Urothelium cell line (cell line): ENCODE measurements at regions not wholly inside any gene's neighbourhood (a gene's known extent, or its start where the extent isn't known, plus 50 kb on each side); places are given as distances from the start of the nearest gene placed in this dataset.

Experiments used
- DNase-seq: peaks from one replicate; pipeline ENCODE4 v3.0.0; 2011; ENCODE audit warnings: low spot score, mixed read lengths
- FAIRE-seq: peaks from 2 replicates; lab custom pipeline; 2011; peaks lifted over from hg19 to GRCh38; lab: Jason Lieb, UNC

GRCh38 chr3:102595057-102595456 is 160.2 kb downstream of the ZPLD1 start:
- FAIRE-seq (no peak), DNase-seq (no peak)

- FAIRE-seq (no peak), DNase-seq (no peak)
Observed at GRCh38 chr3:102599819-102600576, 165.2 kb downstream of the ZPLD1 start.

- no peak for DNase-seq
- FAIRE-seq: peak; percentile 30
Observed at GRCh38 chr3:102605153-102605552, 170.3 kb downstream of the ZPLD1 start.

- DNase-seq: no peak
- no peak for FAIRE-seq
Observed at GRCh38 chr3:102608875-102609274, 174.1 kb downstream of the ZPLD1 start.

GRCh38 chr3:102614021-102614569 is 179.3 kb downstream of the ZPLD1 start:
- no peak for FAIRE-seq

GRCh38 chr3:102614585-102614984 is 179.8 kb downstream of the ZPLD1 start:
- DNase-seq (no peak), FAIRE-seq (no peak)

More at GRCh38 chr3:102614021-102614569, 179.3 kb downstream of the ZPLD1 start:
- no peak for DNase-seq

GRCh38 chr3:102617381-102617780 is 182.6 kb downstream of the ZPLD1 start:
- FAIRE-seq: no peak
- DNase-seq: no peak

- DNase-seq: no peak
- FAIRE-seq: no peak
Observed at GRCh38 chr3:102619361-102619760, 184.5 kb downstream of the ZPLD1 start.

- DNase-seq: no peak
- FAIRE-seq: no peak
Observed at GRCh38 chr3:102629943-102630342, 195.1 kb downstream of the ZPLD1 start.

GRCh38 chr3:102630531-102630930 is 195.7 kb downstream of the ZPLD1 start:
- FAIRE-seq (no peak), DNase-seq (no peak)

- DNase-seq (no peak), FAIRE-seq (no peak)
Observed at GRCh38 chr3:102643546-102643945, 208.7 kb downstream of the ZPLD1 start.

- no peak for FAIRE-seq
Observed at GRCh38 chr3:102646557-102646956, 211.7 kb downstream of the ZPLD1 start.

GRCh38 chr3:102660653-102661052 is 225.8 kb downstream of the ZPLD1 start:
- FAIRE-seq (no peak), DNase-seq (no peak)

More at GRCh38 chr3:102646557-102646956, 211.7 kb downstream of the ZPLD1 start:
- DNase-seq: no peak

- DNase-seq (no peak), FAIRE-seq (no peak)
Observed at GRCh38 chr3:102661707-102662497, 227.1 kb downstream of the ZPLD1 start.

GRCh38 chr3:102662498-102662772 is 227.6 kb downstream of the ZPLD1 start:
- FAIRE-seq (no peak), DNase-seq (no peak)

- no peak for FAIRE-seq
- DNase-seq: no peak
Observed at GRCh38 chr3:102664126-102664525, 229.3 kb downstream of the ZPLD1 start.

GRCh38 chr3:102665183-102665582 is 230.4 kb downstream of the ZPLD1 start:
- FAIRE-seq (no peak), DNase-seq (no peak)

GRCh38 chr3:102668247-102668646 is 233.4 kb downstream of the ZPLD1 start:
- DNase-seq (no peak), FAIRE-seq (no peak)

- DNase-seq (no peak), FAIRE-seq (no peak)
Observed at GRCh38 chr3:102670986-102671385, 236.2 kb downstream of the ZPLD1 start.

GRCh38 chr3:102672305-102672704 is 237.5 kb downstream of the ZPLD1 start:
- DNase-seq (no peak), FAIRE-seq (no peak)

GRCh38 chr3:102673271-102674115 is 238.7 kb downstream of the ZPLD1 start:
- DNase-seq (peak; percentile 71), FAIRE-seq (no peak)
